ENCODE measurements at regions not wholly inside any gene's neighbourhood (a gene's known extent, or its start where the extent isn't known, plus 50 kb on each side); places are given as distances from the start of the nearest gene placed in this dataset.
"Not testable (repeated sequence)": the region's sequence is repeated elsewhere in the genome, so short reads cannot be mapped to it uniquely, and the experiment has no call there.

- DNase-seq (ENCODE audit: low read depth) = no peak
- no peak for TF ChIP-seq CTCF (IDR thresholded peaks at IDR 0.05; ENCODE audit: low read depth, low read length, missing control alignments)
- H3K4me3 ChIP-seq (ENCODE audit: low read depth, low read length) = no peak overlapping the region
These were observed 283.0 kb downstream of the MYCN start for GRCh38 chr2:16223161-16223840.

GRCh38 chr2:16222326-16222725 is 282.0 kb downstream of the MYCN start:
- H3K4me3 ChIP-seq (ENCODE audit: low read depth, low read length) = no peak overlapping the region
- no peak for TF ChIP-seq CTCF (IDR thresholded peaks at IDR 0.05; ENCODE audit: low read depth, low read length, missing control alignments)
- DNase-seq (ENCODE audit: low read depth) = no peak

- DNase-seq (ENCODE audit: low read depth) = no peak
- TF ChIP-seq CTCF (IDR thresholded peaks at IDR 0.05; ENCODE audit: low read depth, low read length, missing control alignments) = no peak
These were observed 281.2 kb downstream of the MYCN start for GRCh38 chr2:16221461-16222010.

GRCh38 chr2:16219292-16219975 is 279.1 kb downstream of the MYCN start:
- DNase-seq (ENCODE audit: low read depth) = no peak
- no peak for TF ChIP-seq CTCF (IDR thresholded peaks at IDR 0.05; ENCODE audit: low read depth, low read length, missing control alignments)
- no peak overlapping the region for H3K4me3 ChIP-seq (ENCODE audit: low read depth, low read length)

More at GRCh38 chr2:16221461-16222010, 281.2 kb downstream of the MYCN start:
- H3K4me3 ChIP-seq (ENCODE audit: low read depth, low read length) = no peak overlapping the region

- DNase-seq (ENCODE audit: low read depth) = no peak
- no peak overlapping the region for H3K4me3 ChIP-seq (ENCODE audit: low read depth, low read length)
- peak; percentile 56 for TF ChIP-seq CTCF (IDR thresholded peaks at IDR 0.05; ENCODE audit: low read depth, low read length, missing control alignments)
These were observed 278.3 kb downstream of the MYCN start for GRCh38 chr2:16218625-16219024.

GRCh38 chr2:16218161-16218560 is 277.8 kb downstream of the MYCN start:
- no peak for DNase-seq (ENCODE audit: low read depth)
- no peak for TF ChIP-seq CTCF (IDR thresholded peaks at IDR 0.05; ENCODE audit: low read depth, low read length, missing control alignments)

GRCh38 chr2:16217741-16218140 is 277.4 kb downstream of the MYCN start:
- not testable (repeated sequence) for H3K4me3 ChIP-seq (ENCODE audit: low read depth, low read length); DNase-seq (ENCODE audit: low read depth)

More at GRCh38 chr2:16218161-16218560, 277.8 kb downstream of the MYCN start:
- no peak overlapping the region for H3K4me3 ChIP-seq (ENCODE audit: low read depth, low read length)

Measured in GM12864 (cell line).